Thyroid gland (tissue), 4 donors: ENCODE measurements at regions not wholly inside any gene's neighbourhood (a gene's known extent, or its start where the extent isn't known, plus 50 kb on each side); places are given as distances from the start of the nearest gene placed in this dataset.

ENCODE experiments used
- DNase-seq, 2 donors: peaks; one replicate each; pipeline ENCODE4 v3.0.0-alpha.2; 2019
- H3K27ac ChIP-seq, 3 donors: fragments of 200-600 bp; sonication (generic); 1 replicate in 2 of 3; 2 replicates in 1 of 3; pipeline ENCODE4 v1.5.1; 2016 to 2019; ENCODE audit warnings: mild to moderate bottlenecking in 1 of 3, moderate library complexity in 1 of 3
- H3K27me3 ChIP-seq: fragments of 200-600 bp; sonication (generic); one replicate; pipeline ENCODE4 v1.5.1; 2019
- H3K36me3 ChIP-seq, 2 donors: fragments of 200-600 bp; sonication (generic); one replicate each; pipeline ENCODE4 v1.5.1; 2016 to 2019
- H3K4me1 ChIP-seq, 2 donors: fragments of 200-600 bp; sonication (generic); one replicate each; pipeline ENCODE4 v1.5.1; 2017 to 2019
- H3K4me3 ChIP-seq, 3 donors: fragments of 200-600 bp; sonication (generic); replicated peaks in 1 of 3; 1 replicate in 2 of 3; 2 replicates in 1 of 3; pipeline ENCODE4 v1.5.1; 2016; ENCODE audit warnings: mild to moderate bottlenecking in 1 of 3
- H3K9me3 ChIP-seq: fragments of 200-600 bp; sonication (generic); one replicate; pipeline ENCODE4 v1.5.1; 2017
- POLR2A ChIP-seq, 2 donors: fragments of 450-650 bp; IDR thresholded peaks; one replicate each; pipeline ENCODE4 v1.6.1; 2017; ENCODE audit warnings: antibody characterized with exemption in 2 of 2, mild to moderate bottlenecking in 2 of 2, moderate library complexity in 1 of 2
- WGBS, 2 donors: methylation state at CpG; one replicate each; pipeline ENCODE4 v1.1.5; 2017; 5-methylcytosine and 5-hydroxymethylcytosine counted together
- intact Hi-C: fragments of 100-400 bp; cut with DNase I; formaldehyde crosslinking; loops from one replicate; pipeline ENCODE4 v1.15.1; 2023
- TF ChIP-seq, protein P1 (sequence below), 6 experiments: fragments of 200-600 bp in 3 of 6; fragments of 450-650 bp in 3 of 6; sonication (generic) in 3 of 6; IDR thresholded peaks; one replicate each; pipeline ENCODE4 v1.5.1; 2016 to 2019; ENCODE audit warnings: antibody characterized with exemption in 6 of 6, mild to moderate bottlenecking in 2 of 6, inconsistent platforms in 1 of 6, moderate library complexity in 1 of 6

DNA sequence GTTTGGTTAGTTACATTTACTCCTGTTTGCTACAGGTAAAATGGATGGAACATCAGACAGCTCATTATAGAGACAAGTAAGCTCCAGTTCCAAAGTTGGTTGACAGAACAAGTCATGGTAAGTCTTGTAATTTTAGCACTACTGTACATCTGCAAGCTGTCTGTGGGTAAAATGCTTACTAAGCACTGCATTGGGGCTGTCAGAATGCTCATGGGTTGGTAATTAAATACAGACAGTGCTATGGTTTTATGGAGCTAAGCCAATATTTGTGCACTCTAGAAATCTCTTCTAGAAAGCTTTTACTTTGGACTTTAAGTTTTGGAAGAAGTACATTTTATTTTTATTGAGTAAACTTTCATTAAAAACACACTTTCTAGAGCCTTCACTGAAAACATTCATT, 419.2 kb upstream of the MMS22L start:
- DNase-seq: no peak
- Histone ChIP-seq H3K4me3 (no peak overlapping the region), H3K27me3 (no peaks in the 10 kb centered on the region), H3K9me3 (no peaks in the 10 kb centered on the region), H3K27ac (no peak overlapping the region), H3K36me3 (no peaks in the 10 kb centered on the region), H3K4me1 (no peaks in the 10 kb centered on the region)
- intact Hi-C loops: no loop called here
- TF ChIP-seq, protein P1, sequence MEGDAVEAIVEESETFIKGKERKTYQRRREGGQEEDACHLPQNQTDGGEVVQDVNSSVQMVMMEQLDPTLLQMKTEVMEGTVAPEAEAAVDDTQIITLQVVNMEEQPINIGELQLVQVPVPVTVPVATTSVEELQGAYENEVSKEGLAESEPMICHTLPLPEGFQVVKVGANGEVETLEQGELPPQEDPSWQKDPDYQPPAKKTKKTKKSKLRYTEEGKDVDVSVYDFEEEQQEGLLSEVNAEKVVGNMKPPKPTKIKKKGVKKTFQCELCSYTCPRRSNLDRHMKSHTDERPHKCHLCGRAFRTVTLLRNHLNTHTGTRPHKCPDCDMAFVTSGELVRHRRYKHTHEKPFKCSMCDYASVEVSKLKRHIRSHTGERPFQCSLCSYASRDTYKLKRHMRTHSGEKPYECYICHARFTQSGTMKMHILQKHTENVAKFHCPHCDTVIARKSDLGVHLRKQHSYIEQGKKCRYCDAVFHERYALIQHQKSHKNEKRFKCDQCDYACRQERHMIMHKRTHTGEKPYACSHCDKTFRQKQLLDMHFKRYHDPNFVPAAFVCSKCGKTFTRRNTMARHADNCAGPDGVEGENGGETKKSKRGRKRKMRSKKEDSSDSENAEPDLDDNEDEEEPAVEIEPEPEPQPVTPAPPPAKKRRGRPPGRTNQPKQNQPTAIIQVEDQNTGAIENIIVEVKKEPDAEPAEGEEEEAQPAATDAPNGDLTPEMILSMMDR (IDR thresholded peaks at IDR 0.05): no peak
- TF ChIP-seq POLR2A (IDR thresholded peaks at IDR 0.05): no peak

DNA sequence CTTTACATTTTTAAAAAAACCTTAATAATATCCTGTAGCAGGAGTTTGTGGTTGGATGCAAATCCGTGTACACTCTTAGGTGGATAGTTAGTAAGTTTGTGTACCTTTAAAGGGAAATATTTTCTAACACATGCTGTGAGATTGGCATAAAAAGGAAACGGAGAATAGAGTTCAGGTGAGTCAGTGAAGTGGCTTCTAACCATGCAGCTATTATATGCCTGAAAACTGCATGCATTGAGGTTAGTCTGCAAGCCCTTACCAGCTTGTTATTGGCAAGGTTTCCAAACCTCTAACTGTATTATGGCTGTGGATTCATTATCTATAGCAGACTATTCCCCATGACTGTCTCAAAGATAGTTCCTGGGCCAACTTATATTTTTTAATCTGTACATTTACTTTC, 420.6 kb upstream of the MMS22L start:
- Histone ChIP-seq H3K27ac (no peak overlapping the region), H3K27me3 (no peaks in the 10 kb centered on the region), H3K4me3 (no peak overlapping the region), H3K9me3 (no peaks in the 10 kb centered on the region), H3K36me3 (no peaks in the 10 kb centered on the region), H3K4me1 (no peaks in the 10 kb centered on the region)
- TF ChIP-seq, protein P1 (IDR thresholded peaks at IDR 0.05): no peak
- WGBS, 2 donors: 62 to 63% methylated on average over 2 of the region's 2 CpGs
- no peak for DNase-seq
- intact Hi-C loops: no loop called here

DNA sequence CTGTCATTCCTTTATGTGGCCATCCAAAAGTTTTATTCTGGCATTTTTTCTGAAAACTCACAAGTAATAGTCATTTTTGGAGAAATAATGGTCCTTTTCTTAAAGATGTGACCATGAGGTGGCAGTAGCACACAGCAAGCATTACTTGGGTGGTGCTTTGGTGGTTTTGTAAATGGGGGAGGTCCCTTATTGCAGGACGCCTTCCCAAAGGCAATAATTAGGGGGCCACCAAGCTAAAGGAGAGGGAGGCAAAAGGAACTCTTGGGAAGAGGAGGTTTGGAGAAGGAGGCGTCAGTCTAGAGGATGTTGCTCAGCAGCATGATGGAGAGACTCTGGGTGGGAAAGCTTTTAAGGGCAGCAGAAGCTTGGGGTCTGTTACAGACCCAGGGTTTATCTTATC, 422.6 kb upstream of the MMS22L start:
- no peaks in the 10 kb centered on the region for H3K36me3 ChIP-seq
- intact Hi-C loops: no loop called here
- 21 to 31% methylated on average over 2 of the region's 2 CpGs for WGBS, 2 donors
- H3K4me1 ChIP-seq: no peaks in the 10 kb centered on the region
- DNase-seq: no peak
- H3K27me3 ChIP-seq: no peaks in the 10 kb centered on the region
- H3K9me3 ChIP-seq: no peaks in the 10 kb centered on the region
- TF ChIP-seq, protein P1 (IDR thresholded peaks at IDR 0.05): peak in 2 of 6 experiments; percentile 28 to 35
- TF ChIP-seq POLR2A (IDR thresholded peaks at IDR 0.05): no peak
- no peak overlapping the region for H3K4me3 ChIP-seq
- no peak overlapping the region for H3K27ac ChIP-seq

DNA sequence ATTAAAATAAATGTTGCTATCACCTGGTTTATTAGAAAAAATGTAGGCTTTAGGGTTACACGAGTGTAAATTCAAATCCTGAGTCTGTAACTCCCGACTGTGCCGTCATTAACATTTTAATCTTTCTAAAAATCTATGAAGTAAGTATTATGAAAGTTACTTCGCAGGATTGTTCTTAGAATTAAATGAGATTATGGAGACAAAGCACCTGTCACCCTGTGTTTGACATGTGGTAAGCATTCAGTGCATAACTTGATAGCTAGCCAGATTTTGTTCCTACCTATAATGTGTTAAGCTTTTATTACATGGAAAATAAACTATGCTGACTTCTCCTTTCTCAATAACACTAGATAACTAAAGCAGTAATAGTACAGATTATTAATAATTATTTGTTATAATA, 429.7 kb upstream of the MMS22L start:
- H3K27ac ChIP-seq: no peak overlapping the region
- WGBS, 2 donors: 83 to 84% methylated on average over 4 of the region's 4 CpGs
- intact Hi-C loops: no loop called here

DNA sequence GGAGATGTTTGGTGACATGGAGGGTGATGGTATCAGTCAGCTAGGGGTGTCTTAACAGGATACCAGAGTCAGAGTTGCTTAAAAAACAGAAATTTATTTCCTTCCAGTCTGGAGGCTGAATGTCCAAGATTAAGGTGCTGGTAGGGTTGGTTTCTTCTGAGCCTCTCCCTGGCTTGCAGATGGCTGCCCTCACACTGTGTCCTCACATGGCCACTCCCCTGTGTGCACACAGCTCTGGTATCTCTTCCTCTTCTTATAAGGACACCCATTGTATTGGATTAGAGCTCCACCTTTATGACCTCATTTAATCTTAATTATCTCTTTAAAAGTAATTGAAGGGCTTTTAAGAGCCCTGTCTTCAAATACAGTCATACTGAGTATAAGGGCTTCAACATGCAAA, 431.8 kb upstream of the MMS22L start:
- no peak for DNase-seq
- intact Hi-C loops: no loop called here
- Histone ChIP-seq H3K27ac (no peak overlapping the region), H3K4me3 (no peak overlapping the region), H3K9me3 (no peaks in the 10 kb centered on the region), H3K27me3 (no peaks in the 10 kb centered on the region), H3K36me3 (no peaks in the 10 kb centered on the region), H3K4me1 (no peaks in the 10 kb centered on the region)
- no peak for TF ChIP-seq POLR2A (IDR thresholded peaks at IDR 0.05)
- TF ChIP-seq, protein P1 (IDR thresholded peaks at IDR 0.05): no peak

More for the DNA sequence above, 429.7 kb upstream of the MMS22L start:
- no peaks in the 10 kb centered on the region for H3K4me1 ChIP-seq
- no peak overlapping the region for H3K4me3 ChIP-seq
- no peak for DNase-seq
- H3K27me3 ChIP-seq: no peaks in the 10 kb centered on the region
- no peaks in the 10 kb centered on the region for H3K36me3 ChIP-seq
- TF ChIP-seq, protein P1 (IDR thresholded peaks at IDR 0.05): no peak
- TF ChIP-seq POLR2A (IDR thresholded peaks at IDR 0.05): no peak
- no peaks in the 10 kb centered on the region for H3K9me3 ChIP-seq
